ENCODE measurements at regions not wholly inside any gene's neighbourhood (a gene's known extent, or its start where the extent isn't known, plus 50 kb on each side); places are given as distances from the start of the nearest gene placed in this dataset.
"Not testable (repeated sequence)": the region's sequence is repeated elsewhere in the genome, so short reads cannot be mapped to it uniquely, and the experiment has no call there.

DNA sequence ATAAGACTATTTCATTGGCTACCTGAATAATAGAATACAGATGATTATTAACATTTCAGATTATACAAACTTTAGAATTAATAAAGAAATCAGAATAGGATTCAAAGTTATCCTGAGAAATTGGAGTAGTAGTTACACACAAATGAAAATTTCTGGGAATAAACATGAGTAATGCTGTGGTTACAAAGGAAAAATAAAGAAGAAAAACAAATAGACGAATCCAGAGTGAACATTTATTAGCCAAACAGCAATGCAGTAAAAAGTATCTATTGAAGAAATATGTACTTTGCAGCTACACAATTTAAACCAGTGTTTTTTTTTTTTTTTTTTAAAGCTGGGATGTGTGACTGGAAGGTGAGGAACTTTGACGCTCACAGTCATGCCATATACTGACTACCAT lies 1159.2 kb downstream of the TUSC7 start:
- DNase-seq (ENCODE audit: low read depth in 2 of 3, low spot score in 2 of 3), result no peak

GRCh38 chr3:117871934-117872333 lies 1162.4 kb downstream of the TUSC7 start:
- DNase-seq (ENCODE audit: low read depth in 2 of 3, low spot score in 2 of 3), result no peak

DNA sequence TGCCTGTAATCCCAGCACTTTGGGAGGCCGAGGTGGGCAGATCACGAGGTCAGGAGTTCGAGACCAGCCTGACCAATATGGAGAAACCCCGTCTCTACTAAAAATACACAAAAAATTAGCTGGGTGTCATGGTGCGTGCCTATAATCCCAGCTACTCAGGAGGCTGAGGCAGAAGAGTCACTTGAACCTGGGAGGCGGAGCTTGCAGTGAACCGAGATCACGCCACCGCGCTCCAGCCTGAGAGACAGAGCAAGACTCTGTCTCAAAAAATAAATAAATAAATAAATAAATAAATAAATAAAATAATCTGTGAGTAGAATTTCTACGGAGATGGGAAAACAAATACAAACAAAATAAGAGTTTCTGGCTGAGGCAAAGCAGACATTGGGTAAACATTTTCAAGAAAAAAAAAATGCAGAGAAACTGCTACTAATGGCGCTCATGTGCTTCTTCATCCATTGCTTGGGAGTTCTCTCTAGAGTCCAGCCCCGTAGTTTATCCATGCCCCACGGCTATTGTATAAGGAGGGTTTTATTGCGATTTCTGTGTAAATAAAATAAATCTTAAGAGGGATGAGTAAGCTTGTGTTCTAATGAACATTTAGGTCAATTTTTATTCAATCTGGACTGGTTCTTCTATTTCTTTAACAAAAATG lies 1161.9 kb downstream of the IGSF11 start:
- not testable (repeated sequence) for DNase-seq (ENCODE audit: low read depth in 2 of 3, low spot score in 2 of 3)

DNA sequence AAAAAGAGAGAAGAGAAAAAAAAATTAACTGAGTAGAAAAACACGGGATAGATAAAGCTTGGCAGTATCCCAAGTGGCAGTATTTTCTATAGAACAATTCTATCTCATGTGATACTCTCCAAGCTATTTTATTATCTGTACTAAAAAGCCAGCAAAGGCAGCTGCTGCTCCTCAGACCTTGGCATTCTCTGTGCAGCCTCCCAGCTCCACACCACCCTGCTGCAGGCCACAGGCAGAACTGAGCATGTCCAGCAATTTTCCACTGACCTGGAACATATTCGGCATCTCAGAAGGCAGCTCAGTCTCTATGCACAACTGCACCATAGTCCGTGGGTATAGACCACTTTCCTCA lies 1161.4 kb downstream of the IGSF11 start:
- no peak for DNase-seq (ENCODE audit: low read depth in 2 of 3, low spot score in 2 of 3)

DNA sequence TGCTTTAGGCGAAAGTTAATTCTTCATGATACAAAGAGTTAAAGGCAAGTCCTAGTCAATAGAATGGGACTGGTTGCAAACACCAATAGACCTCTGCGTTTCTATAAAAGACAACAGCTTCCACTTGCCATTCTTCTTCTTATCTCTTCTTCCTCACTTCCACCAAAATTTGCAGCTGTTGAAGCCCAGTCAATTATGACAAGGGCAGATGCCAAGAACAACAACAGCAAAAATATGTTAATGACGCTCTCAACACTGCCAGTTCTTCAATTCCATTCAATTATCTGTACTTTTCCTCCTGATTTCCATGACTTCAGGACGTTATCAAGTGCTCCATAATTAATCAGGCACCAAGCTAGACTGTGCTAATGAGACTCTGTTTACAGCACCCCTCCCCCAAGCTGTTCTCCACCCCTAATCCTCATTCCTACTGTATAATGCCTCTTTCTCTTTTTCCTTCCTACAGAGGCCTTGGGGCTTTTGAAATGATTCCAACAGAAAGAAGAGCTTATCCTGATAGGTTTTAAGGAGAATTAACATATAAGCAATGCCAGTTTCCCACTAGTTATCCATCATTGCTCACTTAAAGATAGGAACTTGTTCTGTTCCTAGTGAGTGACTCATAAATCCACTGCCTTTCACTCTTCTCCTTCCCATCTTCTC lies 1160.5 kb downstream of the IGSF11 start:
- DNase-seq (ENCODE audit: low read depth in 2 of 3, low spot score in 2 of 3), result no peak

GRCh38 chr3:117874904-117875874 lies 1159.5 kb downstream of the IGSF11 start:
- no peak for DNase-seq (ENCODE audit: low read depth in 2 of 3, low spot score in 2 of 3)

GRCh38 chr3:117875887-117876286 lies 1158.8 kb downstream of the IGSF11 start:
- no peak for DNase-seq (ENCODE audit: low read depth in 2 of 3, low spot score in 2 of 3)

GRCh38 chr3:117880638-117881037 lies 1154.0 kb downstream of the IGSF11 start:
- no peak for DNase-seq (ENCODE audit: low read depth in 2 of 3, low spot score in 2 of 3)

- no peak for DNase-seq (ENCODE audit: low read depth in 2 of 3, low spot score in 2 of 3)
Measured at GRCh38 chr3:117881210-117881609, 1153.4 kb downstream of the IGSF11 start.

- DNase-seq (ENCODE audit: low read depth in 2 of 3, low spot score in 2 of 3), result no peak
Measured at GRCh38 chr3:117885011-117885441, 1149.6 kb downstream of the IGSF11 start.

DNA sequence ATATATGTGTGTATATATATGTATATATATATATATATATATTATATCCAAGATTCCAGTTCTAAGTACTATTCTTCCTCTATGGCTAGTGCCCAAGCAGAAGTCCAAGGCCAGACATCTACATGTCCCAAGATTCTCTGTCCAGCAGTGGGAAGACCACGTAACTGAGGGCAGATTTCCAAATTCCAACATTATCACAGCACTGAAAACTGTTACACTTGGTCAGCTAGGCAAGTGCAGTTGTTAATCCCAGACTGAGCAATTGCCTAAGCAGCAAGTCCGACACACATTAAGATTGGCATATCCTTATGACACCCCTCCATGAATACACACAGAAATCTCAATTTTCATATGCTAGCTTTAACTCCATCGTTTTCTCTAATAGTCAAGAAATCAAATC lies 1148.5 kb downstream of the IGSF11 start:
- DNase-seq (ENCODE audit: low read depth in 2 of 3, low spot score in 2 of 3), result no peak

- DNase-seq (ENCODE audit: low read depth in 2 of 3, low spot score in 2 of 3), result no peak
Measured at GRCh38 chr3:117887031-117887430, 1147.6 kb downstream of the IGSF11 start.

DNA sequence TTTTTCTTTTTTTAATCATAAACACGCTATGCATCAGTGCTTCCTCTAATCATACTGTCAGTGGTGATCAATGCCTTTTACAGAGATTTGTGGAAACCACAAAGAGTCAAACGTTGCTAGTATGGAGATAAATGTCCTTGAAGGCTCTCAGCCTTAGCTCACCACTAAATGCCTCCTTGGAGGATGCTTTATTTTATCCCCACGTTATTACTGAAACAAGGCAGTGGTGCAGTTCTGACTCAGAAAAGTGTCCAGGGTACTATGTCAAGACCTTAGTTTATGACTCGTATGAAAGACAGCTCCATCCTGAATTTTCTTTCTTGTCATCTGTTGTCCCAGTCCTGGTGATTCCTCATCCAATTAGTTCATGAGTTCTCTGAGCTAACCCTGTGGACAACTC lies 1146.7 kb downstream of the IGSF11 start:
- no peak for DNase-seq (ENCODE audit: low read depth in 2 of 3, low spot score in 2 of 3)

DNA sequence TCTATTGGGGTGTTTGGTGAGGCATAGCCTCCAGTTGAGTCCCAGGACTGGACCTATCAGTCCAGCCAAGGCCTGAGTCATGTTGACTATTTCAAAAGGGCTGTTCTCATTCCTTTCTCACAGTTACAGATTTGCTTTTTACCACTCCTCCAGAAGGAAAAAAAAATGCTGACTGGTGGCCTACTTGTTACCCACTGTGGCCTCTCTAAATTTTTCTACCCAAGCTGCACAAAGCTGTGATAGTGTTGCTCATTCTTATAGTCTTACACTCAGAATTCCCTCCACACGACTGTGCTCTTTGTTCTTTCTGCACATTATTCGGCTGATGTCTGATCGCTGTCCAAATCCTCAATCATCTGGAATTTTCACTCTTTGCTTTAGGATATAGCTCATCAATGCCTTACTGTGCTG lies 1142.2 kb downstream of the IGSF11 start:
- no peak for DNase-seq (ENCODE audit: low read depth in 2 of 3, low spot score in 2 of 3)

DNA sequence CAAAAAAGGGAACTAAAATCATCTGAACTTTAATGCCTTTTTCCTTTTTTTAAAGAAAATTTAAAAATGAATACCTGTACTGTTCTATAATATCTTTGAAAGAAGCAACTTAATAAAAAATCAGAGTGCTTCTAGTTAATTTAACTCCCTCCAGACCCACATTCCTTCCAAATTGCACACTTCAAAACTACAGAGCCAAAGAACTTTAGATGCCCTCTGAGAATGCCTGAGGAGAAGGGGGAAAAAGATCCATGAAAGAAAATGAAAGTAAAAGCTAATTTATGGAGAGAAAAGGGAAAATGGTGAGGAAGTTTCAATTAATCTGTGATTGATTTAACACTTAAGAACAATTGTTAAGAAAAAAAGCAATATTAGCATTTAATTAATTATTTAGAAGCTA lies 1141.6 kb downstream of the IGSF11 start:
- DNase-seq (ENCODE audit: low read depth in 2 of 3, low spot score in 2 of 3), result no peak

GRCh38 chr3:117893638-117894037 lies 1141.0 kb downstream of the IGSF11 start:
- no peak for DNase-seq (ENCODE audit: low read depth in 2 of 3, low spot score in 2 of 3)

- no peak for DNase-seq (ENCODE audit: low read depth in 2 of 3, low spot score in 2 of 3)
Measured at GRCh38 chr3:117898722-117899522, 1135.7 kb downstream of the IGSF11 start.

DNA sequence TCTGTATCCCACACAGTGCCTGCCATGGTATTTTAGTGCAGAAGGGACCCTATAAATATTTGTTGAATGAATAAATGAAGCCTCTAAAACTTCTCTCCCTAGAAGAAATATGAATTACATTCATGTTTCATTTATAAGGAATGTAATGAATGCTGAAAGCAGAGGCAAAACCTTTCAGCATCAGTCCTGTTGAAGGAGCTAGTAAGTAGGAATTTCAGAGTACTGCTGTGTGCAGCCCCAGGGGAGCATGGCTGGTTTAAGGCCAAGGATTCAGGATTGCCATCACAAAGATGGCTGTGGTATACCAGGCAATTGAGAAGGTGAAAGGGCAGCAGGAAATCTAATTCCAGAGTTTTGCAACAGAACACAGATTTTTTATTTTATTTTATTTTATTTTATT lies 1131.4 kb downstream of the IGSF11 start:
- DNase-seq (ENCODE audit: low read depth in 2 of 3, low spot score in 2 of 3), result no peak

DNA sequence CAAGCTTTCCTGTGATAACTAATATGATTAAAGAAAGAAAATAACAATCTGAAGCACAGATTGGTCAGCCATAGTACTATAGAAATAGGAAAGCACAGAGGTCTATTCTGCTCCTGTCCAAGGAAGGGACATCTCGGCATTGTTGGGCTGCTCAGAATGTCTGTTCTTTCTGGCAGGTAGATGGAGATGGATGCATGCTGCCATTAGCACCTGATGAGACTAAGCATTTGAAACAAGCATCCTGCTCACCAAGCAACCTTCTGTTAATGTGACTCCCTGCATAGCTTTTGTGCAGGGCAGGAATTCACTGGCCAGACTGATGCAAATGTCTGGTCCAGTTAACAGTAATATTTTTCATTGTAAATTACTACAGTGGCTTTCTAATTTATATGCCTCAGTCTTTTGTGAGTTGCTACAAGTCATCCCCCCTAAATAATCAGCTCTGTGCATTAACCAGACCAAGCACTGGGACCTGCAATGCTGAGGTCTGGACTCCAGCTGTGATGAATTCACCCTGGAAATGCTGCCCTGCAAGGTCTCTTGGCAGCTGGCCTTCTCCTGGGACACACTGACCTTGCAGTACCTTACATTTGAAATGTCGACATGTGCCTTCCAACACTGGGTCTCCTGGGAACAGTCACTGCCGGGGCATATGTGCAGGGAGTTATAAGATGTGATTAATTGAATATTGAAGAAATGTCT lies 1123.7 kb downstream of the IGSF11 start:
- no peak for DNase-seq (ENCODE audit: low read depth in 2 of 3, low spot score in 2 of 3)

- no peak for DNase-seq (ENCODE audit: low read depth in 2 of 3, low spot score in 2 of 3)
Measured at GRCh38 chr3:117912352-117912751, 1122.3 kb downstream of the IGSF11 start.
